Osteocyte (in vitro differentiated cells): ENCODE measurements at regions not wholly inside any gene's neighbourhood (a gene's known extent, or its start where the extent isn't known, plus 50 kb on each side); places are given as distances from the start of the nearest gene placed in this dataset.

ENCODE experiments used
- DNase-seq: peaks from one replicate; pipeline ENCODE4 v3.0.0; 2021; ENCODE audit warnings: mixed read lengths; ENCODE audit not compliant: unreplicated experiment; ENCODE audit errors: extremely low spot score
- H3K27ac Mint-ChIP-seq: one replicate; pipeline ENCODE4 v1.8.0; 2021; ENCODE audit warnings: mild to moderate bottlenecking, mixed read lengths; ENCODE audit not compliant: unreplicated experiment
- H3K27me3 Mint-ChIP-seq: one replicate; pipeline ENCODE4 v1.8.0; 2021; ENCODE audit warnings: mixed read lengths; ENCODE audit not compliant: unreplicated experiment
- H3K36me3 Mint-ChIP-seq: one replicate; pipeline ENCODE4 v1.8.0; 2021; ENCODE audit warnings: mixed read lengths; ENCODE audit not compliant: unreplicated experiment
- H3K4me1 Mint-ChIP-seq: one replicate; pipeline ENCODE4 v1.8.0; 2021; ENCODE audit warnings: mixed read lengths; ENCODE audit not compliant: unreplicated experiment
- H3K4me3 Mint-ChIP-seq: one replicate; pipeline ENCODE4 v1.8.0; 2021; ENCODE audit warnings: mild to moderate bottlenecking, moderate library complexity, mixed read lengths; ENCODE audit not compliant: unreplicated experiment
- H3K9me3 Mint-ChIP-seq: one replicate; pipeline ENCODE4 v1.8.0; 2021; ENCODE audit warnings: mixed read lengths; ENCODE audit not compliant: unreplicated experiment
- CTCF ChIP-seq: fragments of 200-600 bp; sonication (generic); IDR thresholded peaks from 2 replicates; pipeline ENCODE4 v1.5.0; 2021; ENCODE audit warnings: antibody characterized with exemption, mild to moderate bottlenecking, moderate library complexity

- Mint-ChIP-seq H3K9me3 (peaks cover 9% of the 10 kb centered on the region), H3K36me3 (no peaks in the 10 kb centered on the region), H3K27ac (no peak overlapping the region), H3K4me1 (no peaks in the 10 kb centered on the region), H3K27me3 (no peaks in the 10 kb centered on the region), H3K4me3 (no peak overlapping the region)
- DNase-seq = no peak
- TF ChIP-seq CTCF = no peak
Measured at GRCh38 chr7:156198277-156198676, 386.0 kb upstream of the SHH start.

GRCh38 chr7:156196649-156197048 lies 384.4 kb upstream of the SHH start:
- Mint-ChIP-seq H3K9me3 (no peaks in the 10 kb centered on the region), H3K4me1 (no peaks in the 10 kb centered on the region), H3K27ac (no peak overlapping the region), H3K27me3 (no peaks in the 10 kb centered on the region), H3K36me3 (no peaks in the 10 kb centered on the region), H3K4me3 (no peak overlapping the region)
- TF ChIP-seq CTCF = no peak
- no peak for DNase-seq

- DNase-seq = no peak
- no peak for TF ChIP-seq CTCF
- H3K4me3 Mint-ChIP-seq = no peak overlapping the region
- H3K27ac Mint-ChIP-seq = no peak overlapping the region
- H3K9me3 Mint-ChIP-seq = no peaks in the 10 kb centered on the region
- no peaks in the 10 kb centered on the region for H3K27me3 Mint-ChIP-seq
- no peaks in the 10 kb centered on the region for H3K4me1 Mint-ChIP-seq
- H3K36me3 Mint-ChIP-seq = no peaks in the 10 kb centered on the region
Measured at GRCh38 chr7:156195276-156195675, 383.0 kb upstream of the SHH start.

- Mint-ChIP-seq H3K4me1 (no peaks in the 10 kb centered on the region), H3K36me3 (no peaks in the 10 kb centered on the region), H3K9me3 (no peaks in the 10 kb centered on the region), H3K27me3 (no peaks in the 10 kb centered on the region), H3K4me3 (no peak overlapping the region), H3K27ac (no peak overlapping the region)
- TF ChIP-seq CTCF = no peak
- no peak for DNase-seq
Measured at GRCh38 chr7:156194813-156195212, 382.6 kb upstream of the SHH start.

- Mint-ChIP-seq H3K27ac (no peak overlapping the region), H3K36me3 (no peaks in the 10 kb centered on the region), H3K27me3 (no peaks in the 10 kb centered on the region), H3K9me3 (peaks cover 10% of the 10 kb centered on the region), H3K4me1 (no peaks in the 10 kb centered on the region), H3K4me3 (no peak overlapping the region)
- no peak for TF ChIP-seq CTCF
- no peak for DNase-seq
Measured at GRCh38 chr7:156192921-156193320, 380.7 kb upstream of the SHH start.
